ENCODE measurements at regions not wholly inside any gene's neighbourhood (a gene's known extent, or its start where the extent isn't known, plus 50 kb on each side); places are given as distances from the start of the nearest gene placed in this dataset.
A peak's percentile ranks its signal among the peaks of the same experiment; 100 is the strongest.

GRCh38 chr6:23395381-23395780, 730.6 kb upstream of the NRSN1 start:
- DNase-seq, result no peak

GRCh38 chr6:23396949-23397348, 729.1 kb upstream of the NRSN1 start:
- no peak for DNase-seq

GRCh38 chr6:23403460-23403859, 722.6 kb upstream of the NRSN1 start:
- no peak for DNase-seq

GRCh38 chr6:23409531-23409930, 716.5 kb upstream of the NRSN1 start:
- no peak for DNase-seq

- no peak for DNase-seq
These were observed 715.6 kb upstream of the NRSN1 start for GRCh38 chr6:23410439-23410838.

GRCh38 chr6:23412770-23413169, 713.2 kb upstream of the NRSN1 start:
- no peak for DNase-seq

GRCh38 chr6:23413327-23414050, 712.5 kb upstream of the NRSN1 start:
- DNase-seq, result no peak

- DNase-seq, result peak; percentile 34
These were observed 712.0 kb upstream of the NRSN1 start for GRCh38 chr6:23414051-23414445.

- DNase-seq, result no peak
These were observed 711.1 kb upstream of the NRSN1 start for GRCh38 chr6:23414922-23415321.

- DNase-seq, result no peak
These were observed 710.1 kb upstream of the NRSN1 start for GRCh38 chr6:23415819-23416427.

GRCh38 chr6:23417133-23417532, 708.9 kb upstream of the NRSN1 start:
- DNase-seq, result no peak

- DNase-seq, result no peak
These were observed 707.9 kb upstream of the NRSN1 start for GRCh38 chr6:23418095-23418494.

GRCh38 chr6:23419046-23419445, 707.0 kb upstream of the NRSN1 start:
- no peak for DNase-seq

GRCh38 chr6:23420659-23421350, 705.2 kb upstream of the NRSN1 start:
- DNase-seq, result no peak

GRCh38 chr6:23424584-23424983, 701.4 kb upstream of the NRSN1 start:
- DNase-seq, result no peak

- no peak for DNase-seq
These were observed 690.9 kb upstream of the NRSN1 start for GRCh38 chr6:23435126-23435525.

GRCh38 chr6:23435798-23436197, 690.2 kb upstream of the NRSN1 start:
- no peak for DNase-seq

- DNase-seq, result no peak
These were observed 684.1 kb upstream of the NRSN1 start for GRCh38 chr6:23441808-23442461.

- DNase-seq, result no peak
These were observed 680.8 kb upstream of the NRSN1 start for GRCh38 chr6:23445157-23445710.

- DNase-seq, result peak; percentile 63
These were observed 679.5 kb upstream of the NRSN1 start for GRCh38 chr6:23446469-23446967.

- no peak for DNase-seq
These were observed 678.3 kb upstream of the NRSN1 start for GRCh38 chr6:23447731-23448130.

GRCh38 chr6:23448281-23448680, 677.7 kb upstream of the NRSN1 start:
- DNase-seq, result no peak

Measured in NCI-H524 treated with DMSO at 0.1 percent for 48 hours (cell line).